Dendritic cell treated with granulocyte-macrophage colony-stimulating factor and Interleukin-4, amounts not matched to agents 40 ng/mL and 50 ng/mL, for 4 days (primary cell): ENCODE measurements at regions not wholly inside any gene's neighbourhood (a gene's known extent, or its start where the extent isn't known, plus 50 kb on each side); places are given as distances from the start of the nearest gene placed in this dataset.
"Not testable (repeated sequence)": the region's sequence is repeated elsewhere in the genome, so short reads cannot be mapped to it uniquely, and the experiment has no call there.

ENCODE experiments used
- H3K27ac Mint-ChIP-seq: one replicate; pipeline ENCODE4 v1.8.0; 2022; ENCODE audit warnings: mild to moderate bottlenecking, mixed read lengths
- H3K27me3 Mint-ChIP-seq: one replicate; pipeline ENCODE4 v1.8.0; 2022; ENCODE audit warnings: mild to moderate bottlenecking, mixed read lengths
- H3K36me3 Mint-ChIP-seq: one replicate; pipeline ENCODE4 v1.8.0; 2022; ENCODE audit warnings: low read depth, mixed read lengths
- H3K4me1 Mint-ChIP-seq: one replicate; pipeline ENCODE4 v1.8.0; 2022; ENCODE audit warnings: low read depth, mixed read lengths
- H3K4me3 Mint-ChIP-seq: one replicate; pipeline ENCODE4 v1.8.0; 2022; ENCODE audit warnings: mild to moderate bottlenecking, moderate library complexity, mixed read lengths
- H3K9me3 Mint-ChIP-seq: one replicate; pipeline ENCODE4 v1.8.0; 2022; ENCODE audit warnings: mixed read lengths
- intact Hi-C: fragments of 100-400 bp; cut with micrococcal nuclease; formaldehyde crosslinking; loops from one replicate; pipeline ENCODE4 v1.15.0; 2022

GRCh38 chr14:22382395-22382794 lies 206.6 kb downstream of the DAD1 start:
- Mint-ChIP-seq H3K36me3 (no peaks in the 10 kb centered on the region), H3K4me1 (peaks cover 5% of the 10 kb centered on the region), H3K27me3 (no peaks in the 10 kb centered on the region), H3K4me3 (no peak overlapping the region), H3K27ac (no peak overlapping the region), H3K9me3 (no peaks in the 10 kb centered on the region)
- intact Hi-C loops: no loop called here

GRCh38 chr14:22381766-22382165 lies 207.3 kb downstream of the DAD1 start:
- Mint-ChIP-seq H3K27me3 (no peaks in the 10 kb centered on the region), H3K9me3 (no peaks in the 10 kb centered on the region), H3K27ac (no peak overlapping the region), H3K4me3 (no peak overlapping the region), H3K4me1 (peaks cover 5% of the 10 kb centered on the region), H3K36me3 (no peaks in the 10 kb centered on the region)
- intact Hi-C loops: no loop called here

- intact Hi-C loops: no loop called here
- no peaks in the 10 kb centered on the region for H3K36me3 Mint-ChIP-seq
Measured at GRCh38 chr14:22381408-22381760, 207.6 kb downstream of the DAD1 start.

GRCh38 chr14:22380571-22381407 lies 208.2 kb downstream of the DAD1 start:
- Mint-ChIP-seq H3K27me3 (no peaks in the 10 kb centered on the region), H3K9me3 (no peaks in the 10 kb centered on the region), H3K36me3 (no peaks in the 10 kb centered on the region), H3K4me3 (no peak overlapping the region), H3K27ac (no peak overlapping the region), H3K4me1 (peaks cover 5% of the 10 kb centered on the region)
- intact Hi-C loops: no loop called here

More at GRCh38 chr14:22381408-22381760, 207.6 kb downstream of the DAD1 start:
- Mint-ChIP-seq H3K27ac (no peak overlapping the region), H3K27me3 (no peaks in the 10 kb centered on the region), H3K9me3 (no peaks in the 10 kb centered on the region), H3K4me3 (no peak overlapping the region), H3K4me1 (peaks cover 5% of the 10 kb centered on the region)

GRCh38 chr14:22379727-22380126 lies 209.3 kb downstream of the DAD1 start:
- no peak overlapping the region for H3K27ac Mint-ChIP-seq
- H3K4me3 Mint-ChIP-seq: no peak overlapping the region
- H3K4me1 Mint-ChIP-seq: peaks cover 5% of the 10 kb centered on the region
- intact Hi-C loops: no loop called here
- H3K27me3 Mint-ChIP-seq: no peaks in the 10 kb centered on the region
- no peaks in the 10 kb centered on the region for H3K36me3 Mint-ChIP-seq
- H3K9me3 Mint-ChIP-seq: no peaks in the 10 kb centered on the region

- Mint-ChIP-seq H3K4me3 (no peak overlapping the region), H3K4me1 (peaks cover 5% of the 10 kb centered on the region), H3K27ac (no peak overlapping the region), H3K36me3 (no peaks in the 10 kb centered on the region), H3K27me3 (no peaks in the 10 kb centered on the region), H3K9me3 (no peaks in the 10 kb centered on the region)
- intact Hi-C loops: no loop called here
Measured at GRCh38 chr14:22378181-22378580, 210.8 kb downstream of the DAD1 start.

GRCh38 chr14:22375321-22375930 lies 213.6 kb downstream of the DAD1 start:
- Mint-ChIP-seq H3K27me3 (no peaks in the 10 kb centered on the region), H3K4me3 (no peak overlapping the region), H3K9me3 (no peaks in the 10 kb centered on the region), H3K36me3 (no peaks in the 10 kb centered on the region), H3K27ac (no peak overlapping the region), H3K4me1 (no peaks in the 10 kb centered on the region)
- intact Hi-C loops: loop anchor here (2.0 kb wide), 1 partner anchor 73 kb away; no protein-coding TSS in a partner anchor

- H3K9me3 Mint-ChIP-seq: no peaks in the 10 kb centered on the region
- H3K27ac Mint-ChIP-seq: no peak overlapping the region
- H3K27me3 Mint-ChIP-seq: peaks cover 2% of the 10 kb centered on the region
- no peak overlapping the region for H3K4me3 Mint-ChIP-seq
- intact Hi-C loops: no loop called here
- no peaks in the 10 kb centered on the region for H3K4me1 Mint-ChIP-seq
- H3K36me3 Mint-ChIP-seq: no peaks in the 10 kb centered on the region
Measured at GRCh38 chr14:22370084-22370847, 218.8 kb downstream of the DAD1 start.

GRCh38 chr14:22358726-22359125 lies 230.3 kb downstream of the DAD1 start:
- no peak overlapping the region for H3K27ac Mint-ChIP-seq
- H3K9me3 Mint-ChIP-seq: no peaks in the 10 kb centered on the region
- no peak overlapping the region for H3K4me3 Mint-ChIP-seq
- H3K27me3 Mint-ChIP-seq: no peaks in the 10 kb centered on the region
- H3K4me1 Mint-ChIP-seq: no peaks in the 10 kb centered on the region
- intact Hi-C loops: no loop called here
- no peaks in the 10 kb centered on the region for H3K36me3 Mint-ChIP-seq

- H3K27ac Mint-ChIP-seq, H3K4me3 Mint-ChIP-seq, H3K27me3 Mint-ChIP-seq, H3K36me3 Mint-ChIP-seq, intact Hi-C loops, H3K4me1 Mint-ChIP-seq: not testable (repeated sequence)
- H3K9me3 Mint-ChIP-seq: peaks cover 15% of the 10 kb centered on the region
Measured at GRCh38 chr14:22349281-22349680, 239.7 kb downstream of the DAD1 start.

GRCh38 chr14:22344673-22345072 lies 244.4 kb downstream of the DAD1 start:
- Mint-ChIP-seq H3K36me3 (no peaks in the 10 kb centered on the region), H3K27ac (no peak overlapping the region), H3K27me3 (no peaks in the 10 kb centered on the region), H3K4me3 (no peak overlapping the region), H3K4me1 (no peaks in the 10 kb centered on the region), H3K9me3 (peaks cover 31% of the 10 kb centered on the region)
- intact Hi-C loops: no loop called here

- H3K9me3 Mint-ChIP-seq: peaks cover 31% of the 10 kb centered on the region
- H3K27ac Mint-ChIP-seq, H3K27me3 Mint-ChIP-seq, H3K4me3 Mint-ChIP-seq, intact Hi-C loops, H3K36me3 Mint-ChIP-seq, H3K4me1 Mint-ChIP-seq: not testable (repeated sequence)
Measured at GRCh38 chr14:22344209-22344608, 244.8 kb downstream of the DAD1 start.

GRCh38 chr14:22341049-22341448 lies 248.0 kb downstream of the DAD1 start:
- H3K9me3 Mint-ChIP-seq: peaks cover 31% of the 10 kb centered on the region

More at GRCh38 chr14:22341049-22341448, 248.0 kb downstream of the DAD1 start:
- Mint-ChIP-seq H3K27me3 (no peaks in the 10 kb centered on the region), H3K36me3 (no peaks in the 10 kb centered on the region), H3K4me1 (no peaks in the 10 kb centered on the region), H3K4me3 (no peak overlapping the region), H3K27ac (no peak overlapping the region)
- intact Hi-C loops: no loop called here
